Skeletal muscle tissue (tissue), 3 donors: ENCODE measurements at regions not wholly inside any gene's neighbourhood (a gene's known extent, or its start where the extent isn't known, plus 50 kb on each side); places are given as distances from the start of the nearest gene placed in this dataset.
A peak's percentile ranks its signal among the peaks of the same experiment; 100 is the strongest.

ENCODE experiments used
- H3K27ac ChIP-seq: one replicate; pipeline ENCODE4 v1.7.0; 2013; ENCODE audit warnings: mild to moderate bottlenecking, low read depth, low read length, inconsistent platforms
- H3K27me3 ChIP-seq, 3 donors: one replicate each; pipeline ENCODE4 v1.7.0; 2013; ENCODE audit warnings: low read length in 3 of 3; ENCODE audit not compliant: control insufficient read depth in 3 of 3, insufficient read depth in 3 of 3
- H3K36me3 ChIP-seq, 3 donors: one replicate each; pipeline ENCODE4 v1.7.0; 2013; ENCODE audit warnings: low read length in 3 of 3; ENCODE audit not compliant: control insufficient read depth in 3 of 3, insufficient read depth in 3 of 3
- H3K4me1 ChIP-seq, 3 donors: one replicate each; pipeline ENCODE4 v1.7.0; 2013; ENCODE audit warnings: low read length in 3 of 3, mild to moderate bottlenecking in 3 of 3; ENCODE audit not compliant: control insufficient read depth in 3 of 3, insufficient read depth in 3 of 3
- H3K4me3 ChIP-seq, 3 donors: one replicate each; pipeline ENCODE4 v1.7.0; 2013; ENCODE audit warnings: low read length in 3 of 3
- H3K9ac ChIP-seq, 3 donors: one replicate each; pipeline ENCODE4 v1.7.0; 2013; ENCODE audit warnings: low read length in 3 of 3, mild to moderate bottlenecking in 3 of 3, moderate library complexity in 2 of 3, low read depth in 1 of 3
- H3K9me3 ChIP-seq, 3 donors: one replicate each; pipeline ENCODE4 v1.7.0; 2013; ENCODE audit warnings: low read length in 3 of 3; ENCODE audit not compliant: control insufficient read depth in 3 of 3
- donor health status: Osteomylitis.

GRCh38 chr1:61004262-61005003 is 77.9 kb upstream of the NFIA start:
- Histone ChIP-seq H3K27me3 (no peaks in the 10 kb centered on the region), H3K4me3 (no peak overlapping the region), H3K9me3 (no peaks in the 10 kb centered on the region), H3K36me3 (no peaks in the 10 kb centered on the region), H3K9ac (no peak overlapping the region), H3K4me1 (peaks cover 0 to 6% (median 4%) of the 10 kb centered on the region in 3 donors), H3K27ac (no peak overlapping the region)

GRCh38 chr1:61000327-61000726 is 82.0 kb upstream of the NFIA start:
- H3K9ac ChIP-seq, result no peak overlapping the region
- H3K4me3 ChIP-seq, result no peak overlapping the region
- H3K4me1 ChIP-seq, result peaks cover 0 to 6% (median 4%) of the 10 kb centered on the region in 3 donors
- no peaks in the 10 kb centered on the region for H3K27me3 ChIP-seq
- no peak overlapping the region for H3K27ac ChIP-seq
- H3K9me3 ChIP-seq, result no peaks in the 10 kb centered on the region
- H3K36me3 ChIP-seq, result no peaks in the 10 kb centered on the region

- Histone ChIP-seq H3K27me3 (no peaks in the 10 kb centered on the region), H3K4me3 (no peak overlapping the region), H3K36me3 (no peaks in the 10 kb centered on the region), H3K9me3 (no peaks in the 10 kb centered on the region), H3K4me1 (peaks cover 0 to 6% (median 4%) of the 10 kb centered on the region in 3 donors), H3K27ac (no peak overlapping the region), H3K9ac (no peak overlapping the region)
Observed at GRCh38 chr1:60998786-60999185, 83.6 kb upstream of the NFIA start.

GRCh38 chr1:60994828-60995492 is 87.4 kb upstream of the NFIA start:
- H3K9ac ChIP-seq, result no peak overlapping the region
- H3K4me3 ChIP-seq, result no peak overlapping the region
- no peaks in the 10 kb centered on the region for H3K36me3 ChIP-seq

GRCh38 chr1:60994369-60994768 is 88.0 kb upstream of the NFIA start:
- no peaks in the 10 kb centered on the region for H3K27me3 ChIP-seq
- H3K36me3 ChIP-seq, result no peaks in the 10 kb centered on the region
- no peaks in the 10 kb centered on the region for H3K9me3 ChIP-seq
- H3K4me1 ChIP-seq, result peaks cover 4 to 11% (median 11%) of the 10 kb centered on the region in 3 donors
- H3K9ac ChIP-seq, result no peak overlapping the region
- H3K4me3 ChIP-seq, result no peak overlapping the region
- no peak overlapping the region for H3K27ac ChIP-seq

More at GRCh38 chr1:60994828-60995492, 87.4 kb upstream of the NFIA start:
- Histone ChIP-seq H3K27ac (no peak overlapping the region), H3K9me3 (no peaks in the 10 kb centered on the region), H3K27me3 (no peaks in the 10 kb centered on the region), H3K4me1 (peaks cover under 1 to 8% (median 5%) of the 10 kb centered on the region in 3 donors)

- no peak overlapping the region for H3K4me3 ChIP-seq
- H3K36me3 ChIP-seq, result no peaks in the 10 kb centered on the region
- H3K27ac ChIP-seq, result no peak overlapping the region
- no peak overlapping the region for H3K9ac ChIP-seq
- no peaks in the 10 kb centered on the region for H3K27me3 ChIP-seq
- H3K9me3 ChIP-seq, result no peaks in the 10 kb centered on the region
- peaks cover 5 to 14% (median 11%) of the 10 kb centered on the region in 3 donors for H3K4me1 ChIP-seq
Observed at GRCh38 chr1:60992165-60992564, 90.2 kb upstream of the NFIA start.

- H3K4me3 ChIP-seq, result no peak overlapping the region
- peak overlapping the region; percentile 75 for H3K27ac ChIP-seq
- H3K36me3 ChIP-seq, result no peaks in the 10 kb centered on the region
- H3K27me3 ChIP-seq, result no peaks in the 10 kb centered on the region
- H3K4me1 ChIP-seq, result peaks cover 5 to 14% (median 11%) of the 10 kb centered on the region in 3 donors
- H3K9me3 ChIP-seq, result no peaks in the 10 kb centered on the region
- H3K9ac ChIP-seq, result no peak overlapping the region
Observed at GRCh38 chr1:60990714-60991090, 91.7 kb upstream of the NFIA start.

GRCh38 chr1:60989749-60990713 is 92.3 kb upstream of the NFIA start:
- Histone ChIP-seq H3K27ac (peak overlapping the region; percentile 75), H3K27me3 (no peaks in the 10 kb centered on the region), H3K4me3 (no peak overlapping the region), H3K36me3 (no peaks in the 10 kb centered on the region), H3K9ac (no peak overlapping the region), H3K4me1 (peaks cover 8 to 14% (median 13%) of the 10 kb centered on the region in 3 donors), H3K9me3 (no peaks in the 10 kb centered on the region)

- Histone ChIP-seq H3K36me3 (no peaks in the 10 kb centered on the region), H3K4me1 (peaks cover 13 to 19% (median 17%) of the 10 kb centered on the region in 3 donors), H3K27me3 (no peaks in the 10 kb centered on the region), H3K9me3 (no peaks in the 10 kb centered on the region), H3K27ac (peak overlapping the region; percentile 75), H3K9ac (no peak overlapping the region), H3K4me3 (no peak overlapping the region)
Observed at GRCh38 chr1:60988891-60989290, 93.5 kb upstream of the NFIA start.
